ENCODE measurements at regions not wholly inside any gene's neighbourhood (a gene's known extent, or its start where the extent isn't known, plus 50 kb on each side); places are given as distances from the start of the nearest gene placed in this dataset.
"Not testable (repeated sequence)": the region's sequence is repeated elsewhere in the genome, so short reads cannot be mapped to it uniquely, and the experiment has no call there.

- no peak for DNase-seq
Observed at GRCh38 chr7:52249741-52250140, 785.7 kb upstream of the POM121L12 start.

GRCh38 chr7:52247518-52247917, 787.9 kb upstream of the POM121L12 start:
- no peak for DNase-seq

GRCh38 chr7:52243685-52244084, 791.7 kb upstream of the POM121L12 start:
- no peak for DNase-seq

- no peak for DNase-seq
Observed at GRCh38 chr7:52233248-52233647, 802.2 kb upstream of the POM121L12 start.

- no peak for DNase-seq
Observed at GRCh38 chr7:52211930-52212329, 823.5 kb upstream of the POM121L12 start.

- DNase-seq, result no peak
Observed at GRCh38 chr7:52209614-52210013, 825.8 kb upstream of the POM121L12 start.

GRCh38 chr7:52197221-52197620, 838.2 kb upstream of the POM121L12 start:
- no peak for DNase-seq

GRCh38 chr7:52195664-52196063, 839.8 kb upstream of the POM121L12 start:
- DNase-seq, result no peak

GRCh38 chr7:52189153-52189778, 846.2 kb upstream of the POM121L12 start:
- no peak for DNase-seq

- DNase-seq, result no peak
Observed at GRCh38 chr7:52184006-52184703, 851.3 kb upstream of the POM121L12 start.

GRCh38 chr7:52179934-52180333, 855.5 kb upstream of the POM121L12 start:
- DNase-seq, result no peak

- DNase-seq, result no peak
Observed at GRCh38 chr7:52168085-52168484, 851.5 kb upstream of the COBL start.

- no peak for DNase-seq
Observed at GRCh38 chr7:52163311-52163710, 846.7 kb upstream of the COBL start.

GRCh38 chr7:52161483-52161882, 844.9 kb upstream of the COBL start:
- no peak for DNase-seq

GRCh38 chr7:52159421-52159820, 842.8 kb upstream of the COBL start:
- not testable (repeated sequence) for DNase-seq

- DNase-seq, result no peak
Observed at GRCh38 chr7:52154382-52154781, 837.8 kb upstream of the COBL start.

- no peak for DNase-seq
Observed at GRCh38 chr7:52151559-52151958, 835.0 kb upstream of the COBL start.

- no peak for DNase-seq
Observed at GRCh38 chr7:52150952-52151351, 834.3 kb upstream of the COBL start.

- DNase-seq, result no peak
Observed at GRCh38 chr7:52146871-52147634, 830.4 kb upstream of the COBL start.

- no peak for DNase-seq
Observed at GRCh38 chr7:52143219-52143618, 826.6 kb upstream of the COBL start.

GRCh38 chr7:52140851-52141250, 824.2 kb upstream of the COBL start:
- DNase-seq, result no peak

- no peak for DNase-seq
Observed at GRCh38 chr7:52135403-52135802, 818.8 kb upstream of the COBL start.

GRCh38 chr7:52129278-52129677, 812.7 kb upstream of the COBL start:
- DNase-seq, result no peak

GRCh38 chr7:52120912-52121311, 804.3 kb upstream of the COBL start:
- no peak for DNase-seq

Measured in CD4-positive, alpha-beta T cell treated with Interleukin-4 for 4 hours (primary cell).